ENCODE measurements at regions not wholly inside any gene's neighbourhood (a gene's known extent, or its start where the extent isn't known, plus 50 kb on each side); places are given as distances from the start of the nearest gene placed in this dataset.

DNA sequence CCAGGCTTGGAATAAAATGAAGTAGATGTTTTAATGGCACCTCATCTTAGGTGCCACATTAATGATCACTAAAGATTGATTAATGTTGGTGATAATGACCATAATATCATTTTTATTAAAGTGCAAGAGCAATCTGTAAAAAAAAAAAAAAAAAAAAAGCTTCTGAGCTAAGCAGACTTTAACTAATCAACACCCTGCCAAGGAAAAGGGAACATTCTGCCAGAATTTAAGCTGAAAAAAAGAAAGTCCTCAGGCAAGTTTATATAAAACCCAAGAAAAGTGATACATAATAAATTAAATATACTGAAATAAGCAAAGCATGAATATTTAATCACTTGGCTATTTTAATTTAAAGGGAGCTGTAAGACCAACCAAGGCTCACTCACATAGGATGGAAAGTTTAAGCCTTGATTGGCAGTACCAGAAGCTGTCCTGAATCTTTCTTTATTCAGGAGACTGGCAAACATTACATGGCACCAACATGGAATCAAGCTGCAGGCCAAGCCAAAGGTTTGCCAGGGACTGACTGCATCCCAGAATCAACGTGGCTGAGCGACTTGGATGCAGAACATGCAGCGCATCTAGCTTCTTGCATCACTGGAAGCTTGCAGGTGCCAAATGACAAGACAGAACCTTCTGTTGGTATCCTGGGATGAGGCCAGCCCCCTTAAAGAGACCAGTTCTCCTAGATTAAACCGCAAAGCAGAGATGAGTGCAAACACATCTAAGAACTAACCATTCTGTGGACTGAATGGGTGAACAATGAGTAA lies 413.6 kb downstream of the ENC1 start:
- DNase-seq (ENCODE audit: low read depth), result no peak

DNA sequence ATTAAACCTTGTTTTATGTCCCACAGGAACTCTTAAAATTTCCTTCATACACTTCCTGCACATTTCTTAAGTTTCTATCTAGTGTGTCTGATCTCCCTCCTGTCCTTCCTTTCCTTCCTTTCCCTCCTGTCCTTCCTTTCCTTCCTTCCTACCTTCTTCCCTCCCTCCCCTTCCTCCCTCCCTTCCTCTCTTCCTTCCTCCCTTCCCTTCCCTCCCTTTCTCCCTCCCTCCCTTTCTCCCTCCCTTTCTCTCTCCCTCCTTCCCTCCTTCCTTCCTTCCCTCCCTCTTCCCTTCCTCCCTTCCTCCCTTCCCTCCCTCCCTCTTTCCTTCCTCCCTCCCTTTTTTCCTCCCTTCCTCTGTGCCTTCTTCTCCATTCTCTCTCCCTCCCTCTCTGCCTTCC lies 414.9 kb downstream of the ENC1 start:
- no peak for DNase-seq (ENCODE audit: low read depth)

DNA sequence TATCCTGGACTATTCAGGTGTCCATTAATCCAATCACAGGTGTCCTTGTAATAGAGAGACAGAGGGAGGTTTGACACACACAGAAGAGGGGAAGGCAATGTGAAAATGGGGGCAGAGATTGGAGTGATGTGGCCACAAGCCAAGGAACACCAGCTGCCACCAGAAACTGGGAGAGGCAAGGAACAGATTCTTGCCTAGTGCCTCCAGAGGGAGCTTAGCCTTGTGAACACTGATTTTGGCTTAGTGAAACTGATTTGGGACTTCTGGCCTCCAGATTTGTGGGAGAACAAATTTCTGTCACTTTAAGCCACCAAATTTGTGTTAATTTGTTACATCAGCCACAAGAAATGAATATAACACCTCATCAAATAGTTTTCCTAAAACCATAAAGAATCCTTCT lies 416.2 kb downstream of the ENC1 start:
- no peak for DNase-seq (ENCODE audit: low read depth)

DNA sequence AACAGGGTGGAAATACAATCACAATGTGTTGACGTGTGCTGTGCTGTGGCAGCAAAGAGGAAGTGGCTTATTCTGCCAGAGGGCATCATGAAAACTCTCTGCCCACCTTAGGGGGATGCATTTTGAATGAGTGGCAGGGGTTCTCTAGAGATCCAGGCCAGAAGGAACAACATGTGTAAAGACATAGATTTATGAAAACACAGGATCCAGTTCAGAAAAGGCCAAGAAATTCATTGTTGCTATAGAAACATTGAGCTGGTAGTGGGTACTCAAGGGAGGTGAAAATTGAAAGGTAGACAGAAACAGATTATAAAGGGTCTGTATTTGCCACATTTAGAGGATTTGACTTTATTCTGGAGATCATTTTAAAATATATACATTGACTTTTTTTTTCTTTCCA lies 417.7 kb downstream of the ENC1 start:
- no peak for DNase-seq (ENCODE audit: low read depth)

DNA sequence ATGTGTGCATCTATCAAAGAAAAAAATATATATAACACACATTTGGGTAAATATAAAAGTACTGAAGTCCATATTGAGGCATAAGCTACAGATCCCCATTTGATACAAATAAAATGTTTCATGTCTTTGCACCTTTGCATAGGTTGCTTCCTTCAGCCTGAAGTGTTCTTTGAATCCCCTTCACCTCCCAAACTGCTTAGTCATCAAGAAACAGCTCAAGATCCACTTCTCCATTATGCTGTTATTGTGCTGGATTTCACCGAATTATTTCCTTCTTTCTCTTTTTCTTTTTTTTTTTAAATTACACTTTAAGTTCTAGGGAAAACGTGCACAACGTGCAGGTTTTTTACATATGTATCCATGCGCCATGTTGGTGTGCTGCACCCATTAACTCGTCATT lies 419.1 kb downstream of the ENC1 start:
- no peak for DNase-seq (ENCODE audit: low read depth)

DNA sequence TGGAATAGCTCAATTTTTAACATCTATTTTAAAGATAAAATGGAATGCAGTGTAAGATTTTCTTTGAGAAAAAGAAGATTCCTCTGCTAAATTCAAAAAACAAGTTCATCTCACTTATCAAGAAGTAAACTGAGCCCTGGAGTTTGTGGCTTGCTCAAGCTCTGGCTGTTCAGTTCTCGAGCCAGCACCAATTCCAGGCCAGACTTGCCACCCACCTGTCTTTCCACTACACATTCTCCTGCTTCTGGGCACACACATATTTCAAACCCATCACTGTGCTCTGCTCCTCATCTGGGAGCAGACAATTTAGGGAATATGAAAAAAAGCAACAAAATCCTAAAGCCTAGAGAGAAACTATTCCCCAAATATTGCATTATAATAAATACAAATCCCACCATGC lies 424.5 kb downstream of the ENC1 start:
- no peak for DNase-seq (ENCODE audit: low read depth)

DNA sequence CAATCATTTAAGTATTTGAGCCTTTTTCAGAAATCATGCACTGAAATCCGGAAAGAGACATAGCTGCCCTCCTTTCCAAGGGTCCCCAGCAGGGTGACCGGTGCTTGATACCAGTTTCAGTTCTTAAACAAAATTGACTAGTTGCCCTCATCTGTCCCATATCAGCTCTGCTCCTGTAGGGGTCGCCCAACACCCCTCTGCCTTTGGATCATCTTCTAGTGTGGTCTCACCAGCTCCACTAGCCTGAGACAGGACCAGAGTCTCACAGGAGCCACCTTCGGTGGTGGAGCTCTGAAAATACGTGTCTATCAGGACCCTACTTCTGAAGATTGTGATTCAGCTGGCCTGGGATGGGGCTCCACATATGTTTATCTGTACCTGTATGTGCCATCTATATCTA lies 428.2 kb downstream of the ENC1 start:
- DNase-seq (ENCODE audit: low read depth), result no peak

DNA sequence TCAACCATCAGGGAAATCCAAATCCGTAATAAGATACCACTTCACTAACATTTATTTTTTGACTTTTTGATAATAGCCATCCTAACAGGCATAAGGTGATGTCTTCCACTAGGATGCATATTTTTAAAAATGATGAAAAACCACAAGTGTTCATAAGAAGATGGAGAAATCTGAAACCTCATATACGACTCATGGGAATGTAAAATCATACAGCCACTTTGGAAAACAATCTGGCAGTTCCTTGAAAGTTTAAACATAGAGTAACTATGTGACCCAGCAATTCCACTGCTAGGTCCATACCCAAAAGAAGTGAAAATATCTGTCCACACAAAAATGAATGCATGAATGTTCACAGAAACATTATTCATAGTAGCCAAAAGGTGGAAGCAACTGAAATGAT lies 431.0 kb downstream of the ENC1 start:
- DNase-seq (ENCODE audit: low read depth), result no peak

DNA sequence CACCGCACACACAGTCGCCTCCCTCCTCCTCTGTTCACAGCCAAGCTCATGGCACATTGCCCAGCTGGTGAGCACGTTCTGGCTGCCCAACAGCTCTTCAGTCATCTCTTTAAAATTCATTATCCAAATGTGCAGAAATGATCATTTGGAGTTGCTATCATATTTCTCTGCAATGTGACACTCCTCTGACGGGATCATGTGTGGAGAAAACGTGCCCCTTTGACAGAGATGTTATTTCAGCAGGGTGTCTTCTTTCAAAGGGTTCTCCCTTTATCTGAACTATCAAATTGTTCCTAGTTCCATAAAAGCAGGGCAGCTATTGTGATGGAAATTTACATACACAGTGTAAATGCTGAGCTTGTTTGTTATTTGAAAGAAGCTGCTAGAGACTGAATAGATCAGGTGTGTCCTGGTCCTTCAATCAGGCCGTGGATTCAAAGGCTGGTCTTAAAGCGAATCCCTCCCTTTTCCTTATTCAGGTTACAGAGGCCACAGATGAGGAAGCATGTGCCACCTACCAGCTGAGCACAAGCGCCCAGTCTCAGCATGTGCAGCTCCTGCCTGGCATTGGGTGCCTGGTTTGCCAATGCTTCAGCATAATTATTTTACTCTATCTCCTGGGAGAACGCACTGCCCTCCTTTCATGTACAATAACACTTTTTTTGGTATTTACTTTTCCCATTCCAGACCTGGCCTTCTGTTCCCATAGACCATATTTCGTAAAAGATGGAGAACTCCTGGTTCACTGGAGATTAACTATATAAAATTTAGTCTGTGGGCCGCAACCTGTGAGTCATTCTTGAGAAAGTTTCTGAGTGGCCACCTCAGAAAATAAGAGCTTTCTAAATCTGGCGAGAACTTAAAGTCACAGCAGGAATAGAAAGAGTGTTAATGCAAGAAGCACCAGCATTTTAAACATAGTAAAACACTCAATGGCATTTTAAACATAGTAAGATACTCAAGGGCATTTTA lies 433.7 kb downstream of the ENC1 start:
- no peak for DNase-seq (ENCODE audit: low read depth)

DNA sequence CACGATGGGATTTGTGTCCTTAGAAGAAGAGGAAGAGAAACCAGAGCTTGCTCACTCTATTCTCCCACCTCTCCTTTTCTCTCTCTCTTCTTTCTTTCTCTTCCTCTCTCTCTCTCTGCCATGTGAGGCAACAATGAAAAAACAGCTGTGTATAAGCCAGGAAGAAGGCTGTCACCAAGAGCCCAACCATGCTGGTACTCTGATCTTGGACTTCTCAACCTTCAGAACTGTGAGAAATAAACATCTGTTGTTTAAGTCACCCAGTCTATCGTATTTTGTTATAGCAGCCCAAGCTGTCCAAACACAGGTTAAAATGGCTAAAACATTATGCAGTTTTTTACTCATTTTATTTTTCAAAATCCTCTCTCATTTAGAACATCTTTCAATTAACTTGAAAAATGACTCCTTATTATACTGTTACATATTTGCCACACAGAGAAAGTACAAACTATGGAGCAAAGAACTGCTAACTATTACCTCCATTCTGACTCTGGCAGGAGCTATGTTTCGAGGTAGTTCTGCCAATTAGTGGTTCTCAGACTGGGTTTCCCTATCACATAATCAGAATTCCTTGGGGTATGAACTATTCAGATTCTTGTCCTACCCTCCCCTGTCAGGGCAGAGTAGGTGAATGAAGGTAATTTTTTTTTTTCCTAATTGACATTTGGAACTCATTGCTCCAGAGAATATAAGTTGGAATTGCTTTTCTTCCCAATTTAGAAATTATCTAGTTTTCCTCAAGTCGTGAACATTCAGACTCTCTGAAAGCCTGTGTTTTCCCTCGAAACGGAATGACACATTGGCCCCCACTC lies 434.6 kb downstream of the ENC1 start:
- DNase-seq (ENCODE audit: low read depth), result no peak

DNA sequence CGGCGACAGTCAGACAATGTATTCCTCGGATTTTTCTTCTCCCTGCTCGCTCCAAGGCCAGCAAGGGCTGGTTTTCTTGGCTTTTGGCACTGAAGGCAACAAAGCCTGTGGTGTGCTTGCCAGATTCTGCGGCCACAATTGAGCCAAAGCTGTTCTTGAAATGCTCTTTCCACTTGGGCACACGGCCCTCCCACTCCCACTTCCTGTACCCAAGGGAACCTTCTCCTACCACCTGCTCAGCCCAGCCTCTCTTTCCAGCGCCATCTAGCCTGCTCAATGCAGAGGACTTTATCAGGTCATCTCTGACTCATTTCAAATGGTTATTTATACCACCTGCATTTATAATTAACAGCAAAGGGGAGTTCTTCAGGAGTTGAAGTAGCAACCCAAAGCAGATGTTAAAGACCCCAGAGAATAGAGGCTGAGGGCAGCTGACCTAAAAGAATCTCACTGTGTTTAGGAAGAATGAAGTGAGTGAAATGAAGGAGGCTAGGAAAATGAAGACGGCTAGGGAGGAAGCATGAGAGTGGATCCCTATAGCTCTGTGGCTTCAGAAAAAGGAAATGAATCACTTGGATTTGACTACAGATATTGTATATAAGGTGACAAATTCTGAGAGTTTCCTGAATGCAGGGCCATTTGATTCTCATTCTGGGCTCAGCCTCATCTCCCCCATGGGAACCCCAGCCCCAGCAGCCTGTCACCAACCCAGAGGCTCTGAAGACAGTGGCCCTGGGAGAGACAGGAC lies 439.0 kb downstream of the ENC1 start:
- DNase-seq (ENCODE audit: low read depth), result no peak

DNA sequence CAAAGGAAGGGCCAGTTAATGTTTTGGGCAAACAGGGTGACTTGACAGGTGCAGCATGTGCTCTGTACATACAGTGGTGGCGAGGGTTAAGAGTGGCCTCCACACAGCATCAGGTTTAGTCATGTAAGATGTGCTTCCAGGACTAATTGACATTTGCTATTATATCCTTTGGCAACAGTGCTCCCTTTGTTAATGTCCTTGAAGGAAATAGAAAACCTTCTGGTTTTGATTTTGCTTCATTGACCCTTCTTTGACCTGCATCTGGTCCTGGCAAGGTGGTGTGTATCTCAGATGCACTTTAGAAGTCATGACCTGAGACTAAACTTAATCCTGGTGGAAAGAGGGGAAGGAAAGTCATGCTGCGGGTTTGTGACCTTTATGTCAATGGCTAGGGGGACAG lies 440.0 kb downstream of the ENC1 start:
- DNase-seq (ENCODE audit: low read depth), result no peak

DNA sequence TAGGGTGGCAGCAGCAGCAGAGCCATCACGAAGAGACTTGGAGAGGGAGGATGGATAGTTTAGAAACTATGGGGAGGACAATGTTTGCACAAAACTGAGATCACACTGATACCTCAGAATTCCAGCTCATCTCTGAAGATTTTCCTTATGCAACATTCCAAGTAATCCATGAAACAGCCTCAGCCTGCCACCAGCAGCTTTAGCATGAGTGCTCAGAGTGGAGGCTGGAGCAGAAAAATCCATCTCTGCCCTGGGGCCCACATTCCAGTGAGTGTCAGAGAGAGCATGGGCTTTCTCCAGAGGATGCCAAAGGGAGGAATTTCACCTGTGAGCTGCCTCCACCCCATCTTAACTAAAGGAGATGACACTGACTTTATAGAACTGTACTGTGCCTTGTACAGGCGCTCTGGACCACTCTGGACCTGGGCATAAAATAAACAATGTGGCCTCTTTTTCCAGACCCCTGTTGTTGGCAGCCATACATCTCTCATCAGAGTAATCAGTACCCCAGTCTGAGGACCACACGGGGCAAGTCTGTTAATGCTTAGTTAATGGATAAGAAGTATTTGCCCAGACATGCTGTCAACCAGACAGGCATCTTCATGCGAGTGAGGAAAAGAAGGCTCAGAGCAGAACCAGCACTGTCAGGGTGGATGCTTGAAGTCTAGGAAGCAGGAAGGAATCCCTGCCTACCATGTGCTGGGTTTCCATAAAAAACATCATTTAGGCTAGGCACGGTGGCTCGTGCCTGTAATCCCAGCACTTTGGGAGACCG lies 440.9 kb downstream of the ENC1 start:
- no peak for DNase-seq (ENCODE audit: low read depth)

DNA sequence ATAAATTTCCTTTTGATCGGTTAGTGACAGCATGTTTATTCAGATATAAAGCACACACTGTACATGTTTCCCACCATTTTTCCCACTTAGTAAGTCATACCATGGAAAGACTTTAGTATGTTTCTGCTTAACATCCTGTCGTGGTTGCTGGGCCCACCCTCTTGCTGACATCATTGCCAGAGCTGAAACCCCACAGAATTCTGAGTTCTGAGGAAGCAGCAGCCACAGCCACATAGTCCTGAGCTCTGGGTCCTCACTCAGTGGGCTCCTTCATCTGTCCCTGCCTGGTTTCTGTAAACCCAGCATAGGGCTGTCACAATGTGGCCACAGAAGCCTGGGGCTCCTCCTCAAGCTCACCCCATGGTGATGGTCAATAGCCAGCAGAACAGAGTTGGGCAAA lies 441.5 kb downstream of the ENC1 start:
- DNase-seq (ENCODE audit: low read depth), result no peak

DNA sequence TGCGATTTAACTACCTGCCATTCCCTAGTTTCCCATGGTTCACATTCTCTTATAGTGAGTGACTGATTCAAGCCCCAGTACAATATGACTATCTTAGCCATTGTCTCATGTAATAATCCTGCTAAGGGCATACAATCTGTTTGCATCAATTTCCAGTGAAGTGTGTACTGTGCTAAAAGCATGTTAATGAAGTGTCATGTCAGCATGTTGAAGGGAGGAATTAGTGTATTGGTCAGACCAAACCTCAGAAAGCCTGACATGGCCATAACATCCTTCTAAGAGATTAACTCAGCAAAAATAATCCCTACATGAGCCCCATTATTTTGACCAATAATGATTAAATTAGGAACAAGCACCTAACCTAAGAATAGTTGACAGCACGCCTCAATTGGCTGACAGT lies 442.4 kb downstream of the ENC1 start:
- no peak for DNase-seq (ENCODE audit: low read depth)

DNA sequence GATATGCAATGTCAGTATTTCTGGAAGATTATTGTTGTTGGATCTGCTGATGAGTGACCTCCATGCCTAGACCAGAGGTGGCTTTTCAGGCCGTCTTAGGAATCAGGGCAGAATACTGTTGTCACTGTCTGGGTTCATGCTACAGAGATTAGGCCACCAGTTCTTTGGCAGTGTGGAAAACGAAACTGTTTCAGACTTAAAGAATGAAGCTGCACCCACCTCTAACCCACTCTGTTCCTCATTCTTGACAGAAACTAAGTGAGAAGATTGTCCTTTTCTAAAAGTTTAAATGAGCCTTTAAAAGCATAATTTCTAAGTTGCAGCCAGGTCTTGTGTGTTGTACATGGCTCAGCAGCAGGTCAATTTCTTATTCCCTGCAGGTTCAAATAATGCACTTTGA lies 444.3 kb downstream of the ENC1 start:
- DNase-seq (ENCODE audit: low read depth), result no peak

DNA sequence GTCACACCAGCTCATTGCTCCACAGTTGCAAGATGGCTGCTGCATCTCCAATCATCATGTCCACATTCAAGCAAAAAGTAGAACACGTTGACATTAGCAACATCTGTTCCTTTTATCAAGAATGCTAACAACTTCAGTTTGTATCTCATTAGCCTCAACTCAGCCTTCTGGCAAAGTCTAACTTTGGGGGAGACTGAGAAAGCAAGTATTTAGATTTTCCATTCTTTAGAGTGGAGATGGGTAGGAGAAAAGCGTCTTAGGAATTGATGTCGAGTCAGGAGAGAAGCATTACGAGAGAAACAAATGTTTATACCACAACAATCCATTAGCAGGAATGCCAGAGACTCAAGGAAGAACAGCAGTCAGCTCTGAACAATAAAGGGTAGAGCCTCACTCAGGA lies 446.3 kb downstream of the ENC1 start:
- DNase-seq (ENCODE audit: low read depth), result no peak

DNA sequence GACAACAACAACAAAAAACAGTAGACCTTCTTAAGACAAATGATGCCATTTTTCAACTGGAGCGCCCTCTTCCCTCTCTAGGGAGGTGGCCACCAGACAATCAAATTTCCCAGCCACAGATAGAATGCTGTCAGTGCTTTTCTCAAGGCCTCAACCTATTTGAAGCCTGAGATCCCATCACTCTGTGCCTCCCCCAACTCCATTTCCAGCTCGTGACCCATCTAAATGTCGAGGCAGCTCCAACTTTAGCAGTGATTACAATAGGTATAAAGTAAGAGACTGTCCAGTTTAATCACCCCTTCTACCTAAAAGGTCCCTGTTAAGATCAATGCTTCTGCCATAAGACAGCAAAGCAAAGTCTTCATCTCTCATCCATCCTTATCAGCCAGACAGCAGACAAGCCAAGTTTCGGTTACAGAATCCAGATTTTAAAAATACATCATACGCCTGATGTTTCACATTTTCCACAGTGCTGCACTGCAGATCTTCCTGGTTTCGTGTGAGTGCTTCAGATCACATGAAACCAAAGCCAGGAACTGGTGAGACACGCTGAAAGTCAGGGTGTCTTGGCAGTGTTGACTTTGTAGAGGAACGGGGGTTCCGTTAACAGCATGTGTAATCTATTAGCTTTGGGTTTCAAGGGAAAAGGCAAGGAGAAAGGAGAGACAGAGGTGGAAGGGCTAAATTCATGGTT lies 447.8 kb downstream of the ENC1 start:
- no peak for DNase-seq (ENCODE audit: low read depth)

DNA sequence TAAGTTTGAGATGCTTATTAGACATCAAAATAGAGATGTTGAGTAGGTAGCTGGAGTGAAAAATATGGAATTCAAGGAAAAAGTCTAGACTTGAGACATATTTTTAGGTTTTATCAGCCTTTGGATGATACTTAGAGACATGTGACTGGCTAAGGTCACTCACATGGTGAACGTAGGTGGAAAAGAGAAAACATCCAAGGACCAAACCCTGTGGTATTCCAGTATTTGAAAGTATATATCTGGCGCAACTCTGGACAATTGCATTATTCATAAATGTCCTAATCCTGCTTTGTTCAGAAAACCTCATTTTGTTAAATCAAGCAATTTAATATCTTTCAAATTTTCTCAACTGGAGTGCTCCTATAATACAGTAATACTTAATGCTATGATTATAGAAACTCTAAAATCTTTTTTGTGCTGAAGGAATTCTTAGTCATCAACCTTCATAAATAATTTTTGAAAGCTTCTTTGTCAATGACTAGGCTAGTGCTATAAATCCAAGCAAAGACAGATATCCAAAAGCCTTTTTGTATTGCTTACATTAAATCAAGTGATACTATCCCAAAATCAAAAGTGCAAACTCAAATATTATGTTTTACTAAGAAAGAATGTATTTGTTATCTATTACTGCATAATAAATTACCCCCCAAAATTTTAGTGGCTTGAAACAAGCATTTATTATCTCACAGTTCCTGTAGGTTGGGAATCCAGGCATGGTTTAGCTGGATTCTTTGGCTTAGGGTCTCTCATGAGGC lies 452.0 kb downstream of the ENC1 start:
- DNase-seq (ENCODE audit: low read depth), result no peak

DNA sequence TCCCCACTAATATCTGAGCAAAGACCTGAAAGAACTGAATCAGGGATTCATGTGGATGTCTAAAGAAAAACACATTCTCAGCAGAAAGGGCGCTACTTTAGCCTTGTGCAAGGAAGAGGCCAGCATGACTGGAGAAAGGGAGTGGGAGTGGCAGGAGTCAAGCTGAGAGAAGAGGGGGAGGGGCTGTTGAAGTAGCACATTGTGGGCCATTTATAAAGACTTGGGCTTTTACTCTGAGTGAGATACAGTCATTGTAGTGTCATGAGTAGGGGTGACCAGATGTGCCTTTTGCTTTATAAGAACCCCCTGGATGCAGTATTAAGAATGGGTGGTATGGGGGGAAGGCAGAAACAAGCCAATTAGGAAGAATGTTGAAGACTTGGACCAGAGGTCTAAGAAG lies 452.8 kb downstream of the ENC1 start:
- DNase-seq (ENCODE audit: low read depth), result no peak

Data from T-helper 22 cell (primary cell).